HG02610 (cell line): ENCODE measurements at regions not wholly inside any gene's neighbourhood (a gene's known extent, or its start where the extent isn't known, plus 50 kb on each side); places are given as distances from the start of the nearest gene placed in this dataset.
"Not testable (repeated sequence)": the region's sequence is repeated elsewhere in the genome, so short reads cannot be mapped to it uniquely, and the experiment has no call there.

Source experiments
- ATAC-seq: cut with Tn5 transposase; IDR thresholded peaks from one replicate; pipeline ENCODE4 v1.9.1; 2021; ENCODE audit warnings: mild to moderate bottlenecking, moderate library complexity; ENCODE audit not compliant: unreplicated experiment

- ATAC-seq = not testable (repeated sequence)
These were observed 297.3 kb downstream of the CCDC74A start for GRCh38 chr2:131824986-131825385.

GRCh38 chr2:131827481-131828163 lies 299.9 kb downstream of the CCDC74A start:
- ATAC-seq = no peak

GRCh38 chr2:131828164-131828561 lies 300.5 kb downstream of the CCDC74A start:
- ATAC-seq = no peak

DNA sequence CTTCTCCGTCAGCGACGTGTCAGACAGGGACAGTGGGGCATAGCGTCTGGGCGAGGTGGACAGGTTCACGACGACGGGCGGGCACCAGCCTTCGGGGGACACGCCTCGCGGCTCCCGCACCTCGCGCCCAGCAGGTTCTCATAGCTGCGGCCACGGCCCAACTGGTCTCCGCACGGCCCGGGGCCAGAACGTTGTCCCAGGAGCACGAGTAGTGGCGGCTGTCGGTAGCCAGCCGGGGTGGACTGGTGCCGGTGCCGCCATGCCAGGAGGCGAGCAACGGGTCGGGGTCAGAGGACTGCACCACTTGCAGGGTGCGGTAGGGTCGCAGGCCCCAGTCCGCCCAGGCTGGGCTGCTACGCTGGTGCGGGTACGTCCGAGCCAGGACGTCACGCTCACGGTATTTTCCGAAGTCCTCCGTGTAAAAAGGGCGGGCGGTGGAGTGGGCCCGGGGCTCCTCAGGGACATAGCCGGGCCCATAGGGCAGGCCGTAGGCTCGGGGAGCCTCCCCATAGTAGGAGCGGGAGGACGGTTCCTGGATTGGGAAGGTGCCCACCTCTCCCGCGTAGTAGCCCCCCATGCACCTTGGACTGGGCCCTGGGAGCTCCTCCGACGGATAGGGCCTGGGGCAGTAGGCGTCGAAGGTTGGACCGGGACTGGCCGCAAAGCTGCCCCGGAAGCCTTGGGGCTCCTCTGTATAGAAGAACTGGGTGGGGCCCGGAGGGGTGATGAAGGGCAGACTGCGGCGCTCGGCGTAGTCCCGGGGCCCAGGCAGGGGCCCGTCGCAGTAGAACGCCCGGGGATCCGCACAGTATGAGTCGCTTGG lies 301.2 kb downstream of the CCDC74A start:
- not testable (repeated sequence) for ATAC-seq

- ATAC-seq = not testable (repeated sequence)
These were observed 302.0 kb downstream of the CCDC74A start for GRCh38 chr2:131829456-131830241.

GRCh38 chr2:131830242-131830945 lies 302.7 kb downstream of the CCDC74A start:
- ATAC-seq = not testable (repeated sequence)

- ATAC-seq = not testable (repeated sequence)
These were observed 303.2 kb downstream of the CCDC74A start for GRCh38 chr2:131830946-131831310.

DNA sequence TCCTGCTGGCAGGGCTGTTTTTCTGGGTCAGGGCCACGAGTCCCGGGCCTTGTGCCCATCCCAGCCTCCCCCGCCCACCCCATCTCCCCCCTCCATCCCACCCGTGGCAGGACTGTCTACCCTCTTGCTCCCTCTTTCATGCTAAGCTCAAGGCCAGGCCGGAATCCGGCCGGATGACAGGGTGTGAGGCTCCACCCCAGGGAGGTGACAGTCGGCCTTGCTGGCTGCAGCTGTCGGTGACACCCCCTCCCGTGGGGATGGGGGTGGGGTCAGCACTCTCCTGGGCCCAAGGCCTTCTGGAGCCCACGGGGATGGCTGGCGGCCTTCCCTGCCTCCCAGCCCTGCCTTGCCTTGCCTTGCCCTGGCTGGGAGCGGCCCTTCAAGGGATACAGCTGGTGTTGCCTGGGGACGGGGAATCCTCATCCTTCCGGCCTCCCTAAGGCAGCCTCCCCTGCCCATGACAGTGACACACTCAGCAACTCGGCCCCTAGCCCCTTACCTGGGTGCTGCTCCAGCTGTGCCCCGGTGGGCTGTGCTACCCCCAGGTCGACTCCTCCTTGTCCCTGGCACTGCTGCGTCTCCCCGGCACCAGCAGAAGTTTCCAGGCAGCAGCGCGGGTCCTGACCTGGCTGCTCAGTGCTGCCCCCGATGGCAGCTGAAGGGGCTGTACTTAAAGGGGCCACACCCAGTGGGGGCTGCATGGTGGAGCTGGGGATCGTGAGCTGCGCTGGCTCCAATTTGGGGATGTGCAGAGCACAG lies 303.9 kb downstream of the CCDC74A start:
- ATAC-seq = not testable (repeated sequence)

- not testable (repeated sequence) for ATAC-seq
These were observed 304.6 kb downstream of the CCDC74A start for GRCh38 chr2:131832209-131832780.

DNA sequence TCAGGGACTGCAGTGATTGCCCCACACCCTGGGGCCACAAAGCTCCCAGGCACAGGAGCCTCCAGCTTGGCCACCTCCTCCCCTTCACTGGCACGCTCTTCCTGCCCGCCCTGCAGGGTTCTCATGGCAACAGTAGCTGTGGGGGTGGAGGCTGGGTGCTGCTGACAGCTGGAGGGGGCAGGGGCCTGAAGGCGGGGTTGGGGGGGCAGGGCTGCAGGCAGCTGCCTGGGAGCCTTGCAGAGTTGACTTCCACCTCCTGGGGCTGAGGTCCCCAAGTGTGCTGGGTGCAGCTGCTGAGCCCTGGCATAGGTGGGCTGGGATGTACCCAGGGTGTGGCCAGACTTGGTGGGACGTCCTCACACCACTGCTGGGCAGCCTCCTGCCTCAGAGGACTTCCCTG lies 305.2 kb downstream of the CCDC74A start:
- ATAC-seq = not testable (repeated sequence)

GRCh38 chr2:131833367-131834202 lies 305.9 kb downstream of the CCDC74A start:
- ATAC-seq = not testable (repeated sequence)

DNA sequence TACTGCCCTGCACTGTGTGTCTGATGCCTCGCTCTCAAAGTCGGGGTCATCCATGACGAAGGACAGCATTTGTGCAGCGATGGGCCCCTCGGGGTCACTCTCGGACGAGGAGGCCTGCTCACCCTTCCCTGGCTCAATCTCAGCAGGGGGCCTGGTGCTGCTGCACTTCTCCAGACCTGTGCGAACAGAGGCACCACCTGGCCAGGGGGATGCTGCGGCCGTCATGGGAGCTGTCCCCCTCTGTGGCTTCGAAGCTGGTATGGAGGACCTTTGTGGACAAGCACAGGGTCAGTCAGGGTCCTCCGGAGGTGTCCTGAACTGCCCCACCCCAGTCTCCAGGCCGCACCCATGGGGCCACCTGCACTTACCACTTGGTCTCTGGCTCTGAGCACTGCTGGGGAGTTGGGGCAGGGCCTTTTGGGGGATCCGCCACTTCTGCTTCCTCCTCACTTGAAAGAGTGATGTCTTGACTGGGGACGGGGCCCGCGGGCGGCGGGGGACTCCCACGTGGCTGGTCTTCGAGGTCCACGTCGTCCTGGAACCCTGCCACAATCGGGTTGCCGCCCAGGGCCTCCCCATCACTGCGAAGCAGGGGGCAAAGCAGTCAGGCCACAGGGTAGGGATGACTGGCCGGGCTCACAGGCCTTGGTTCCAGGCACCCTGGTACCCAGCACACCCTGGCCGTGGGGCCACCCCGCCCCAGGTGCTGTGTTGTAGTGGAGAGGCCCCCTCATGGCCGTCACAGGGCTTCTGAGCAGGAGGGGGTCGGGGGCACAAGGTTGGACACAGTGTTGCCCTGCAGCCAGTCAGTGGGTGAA lies 306.7 kb downstream of the CCDC74A start:
- ATAC-seq = not testable (repeated sequence)

- not testable (repeated sequence) for ATAC-seq
These were observed 307.3 kb downstream of the CCDC74A start for GRCh38 chr2:131835022-131835421.

DNA sequence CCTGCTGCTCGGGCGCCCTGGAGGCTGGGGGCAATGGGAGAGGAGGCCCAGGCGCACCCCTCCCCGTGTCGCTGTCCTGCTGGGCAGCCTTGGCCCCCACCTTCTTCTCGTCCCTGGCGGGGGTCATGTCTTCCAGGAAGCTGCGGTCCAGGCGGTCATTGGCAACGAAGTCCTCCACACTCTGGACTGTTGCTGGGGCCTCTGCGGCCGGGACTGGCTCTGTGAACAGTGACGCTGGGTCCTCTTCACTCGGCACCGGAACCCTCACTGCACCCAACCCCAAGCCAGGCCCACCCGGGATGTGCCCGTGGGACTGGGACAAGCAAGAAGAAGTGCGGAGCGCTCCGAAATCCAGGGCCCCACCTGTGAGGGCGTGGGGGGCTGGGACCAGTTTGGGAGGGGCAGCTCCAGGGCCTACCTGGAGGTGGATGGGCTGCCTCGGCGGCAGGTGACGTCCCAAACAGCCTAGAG lies 308.0 kb downstream of the CCDC74A start:
- ATAC-seq = no peak

DNA sequence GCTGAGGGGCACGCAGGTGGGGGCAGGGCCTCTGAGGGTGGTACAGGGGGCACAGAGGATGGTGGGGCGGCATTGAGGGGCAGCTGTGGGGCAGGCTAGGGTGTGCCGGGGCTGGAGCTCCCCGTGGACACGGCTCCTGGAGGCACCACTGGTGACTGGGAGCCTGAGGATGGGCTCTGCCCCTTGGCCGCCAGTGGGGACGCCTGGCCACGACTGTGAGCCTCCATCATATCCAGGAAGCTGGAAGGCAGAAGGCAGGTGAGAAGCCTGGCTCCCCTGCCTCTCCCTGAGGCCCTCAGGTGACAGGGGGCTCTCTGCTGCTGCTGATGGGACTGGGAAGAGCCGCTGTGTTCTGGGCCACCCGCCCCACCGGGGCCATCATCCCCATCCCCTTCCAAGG lies 308.4 kb downstream of the CCDC74A start:
- not testable (repeated sequence) for ATAC-seq

- ATAC-seq = not testable (repeated sequence)
These were observed 316.4 kb downstream of the CCDC74A start for GRCh38 chr2:131844044-131844443.

DNA sequence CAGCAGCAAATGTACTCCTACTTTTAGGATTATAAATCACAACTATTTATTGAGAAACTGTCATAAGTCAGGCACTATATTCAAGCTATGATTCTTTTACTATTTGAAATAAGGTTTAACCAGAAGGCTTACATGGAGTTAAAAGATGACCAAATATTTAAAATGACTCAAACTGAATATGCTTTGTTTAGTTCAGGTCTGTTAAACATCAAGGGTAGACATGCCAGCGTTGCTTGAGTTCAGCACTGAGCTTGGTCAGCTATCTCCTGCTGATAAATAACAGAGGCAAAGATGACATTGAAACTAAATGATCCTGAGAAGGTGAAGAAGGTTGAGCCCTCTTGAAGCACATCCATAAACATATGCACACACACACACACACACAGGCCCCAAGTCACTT lies 305.6 kb downstream of the ANKRD30BL start:
- ATAC-seq = not testable (repeated sequence)

DNA sequence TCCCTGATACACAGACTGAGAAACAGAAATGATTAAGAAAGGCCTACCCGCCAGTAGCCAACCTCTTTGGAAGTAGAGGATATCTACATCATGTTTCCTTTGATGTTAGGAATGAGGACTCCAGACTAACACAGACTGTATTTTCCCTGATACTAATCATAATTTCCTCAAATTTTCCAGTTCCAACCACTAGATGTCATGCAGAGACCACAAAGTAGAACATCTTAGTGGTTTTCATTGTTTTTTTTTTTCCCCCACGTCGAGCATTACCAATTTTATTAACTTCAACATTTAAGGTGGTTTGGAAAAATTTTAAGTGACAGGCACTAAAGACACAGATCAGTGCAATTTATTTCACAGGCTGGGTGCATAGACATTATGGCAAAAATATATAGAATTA lies 303.6 kb downstream of the ANKRD30BL start:
- not testable (repeated sequence) for ATAC-seq
